Gastrocnemius medialis (tissue), 4 donors: ENCODE measurements at regions not wholly inside any gene's neighbourhood (a gene's known extent, or its start where the extent isn't known, plus 50 kb on each side); places are given as distances from the start of the nearest gene placed in this dataset.

Experiments used
- ATAC-seq, 2 donors: fragments of 150-250 bp; one replicate each; pipeline ENCODE4 v1.9.1; 2016
- DNase-seq, 2 donors: peaks; one replicate each; pipeline ENCODE4 v3.0.0-alpha.2; 2019
- H3K27ac ChIP-seq, 4 donors: fragments of 200-600 bp; sonication (generic); 1 replicate in 1 of 4; 2 replicates in 3 of 4; pipeline ENCODE4 v1.5.1; 2016 to 2018; ENCODE audit warnings: mild to moderate bottlenecking in 2 of 4, moderate library complexity in 1 of 4
- H3K27me3 ChIP-seq, 3 donors: fragments of 200-600 bp; sonication (generic) in 2 of 3; 1 replicate in 1 of 3; 2 replicates in 2 of 3; pipeline versions ENCODE4 v1.5.1 to v1.6.0; 2016 to 2019; ENCODE audit warnings: mild to moderate bottlenecking in 1 of 3, moderate library complexity in 1 of 3
- H3K36me3 ChIP-seq, 2 donors: fragments of 200-600 bp; sonication (generic) in 1 of 2; one replicate each; pipeline ENCODE4 v1.5.1; 2017 to 2018
- H3K4me1 ChIP-seq, 2 donors: fragments of 200-600 bp; sonication (generic) in 1 of 2; one replicate each; pipeline ENCODE4 v1.5.1; 2016 to 2017; ENCODE audit warnings: mild to moderate bottlenecking in 2 of 2
- H3K4me3 ChIP-seq, 4 donors: fragments of 200-600 bp; sonication (generic) in 3 of 4; 1 replicate in 1 of 4; 2 replicates in 3 of 4; pipeline ENCODE4 v1.5.1; 2016 to 2019; ENCODE audit warnings: mild to moderate bottlenecking in 2 of 4
- H3K9me3 ChIP-seq, 3 donors: fragments of 200-600 bp; sonication (generic) in 2 of 3; 1 replicate in 1 of 3; 2 replicates in 2 of 3; pipeline ENCODE4 v1.5.1; 2016 to 2019
- CTCF ChIP-seq, 5 experiments: fragments of 450-650 bp in 3 of 5; fragments of 200-600 bp in 2 of 5; sonication (generic) in 2 of 5; IDR thresholded peaks in 4 of 5; conservative IDR thresholded peaks in 1 of 5; 1 replicate in 4 of 5; 2 replicates in 1 of 5; pipeline ENCODE4 v1.5.1; 2016 to 2019; ENCODE audit warnings: antibody characterized with exemption in 5 of 5, mild to moderate bottlenecking in 3 of 5, moderate library complexity in 3 of 5
- POLR2A ChIP-seq, 2 donors: fragments of 450-650 bp; IDR thresholded peaks; one replicate each; pipeline ENCODE4 v1.6.1; 2017; ENCODE audit warnings: antibody characterized with exemption in 2 of 2, mild to moderate bottlenecking in 2 of 2, moderate library complexity in 2 of 2
- in situ Hi-C, 4 donors: fragments of 200-750 bp; cut with MboI; loops; one replicate each; pipeline versions ENCODE4 v1.15.0 to v1.8.0; 2017; ENCODE audit warnings: low sequenced_read_pairs in 4 of 4
- intact Hi-C: fragments of 100-400 bp; cut with DNase I; formaldehyde crosslinking; loops from one replicate; pipeline ENCODE4 v1.15.1; 2023; ENCODE audit warnings: low total_unique reads

- Histone ChIP-seq H3K36me3 (no peaks in the 10 kb centered on the region), H3K4me3 (no peak overlapping the region), H3K27ac (no peak overlapping the region), H3K27me3 (no peaks in the 10 kb centered on the region), H3K9me3 (no peaks in the 10 kb centered on the region), H3K4me1 (no peaks in the 10 kb centered on the region)
- intact Hi-C loops (no loop called here), in situ Hi-C loops (no loop called here)
- DNase-seq (no peak), ATAC-seq (no peak)
- TF ChIP-seq POLR2A (IDR thresholded peaks at IDR 0.05) (no peak), CTCF (IDR thresholded peaks at IDR 0.05 in 4 of 5, conservative IDR thresholded peaks at IDR 0.05 in 1 of 5) (no peak)
Measured at GRCh38 chr17:72315122-72315913, 194.5 kb downstream of the SOX9 start.

- no peak for ATAC-seq
- intact Hi-C loops = no loop called here
Measured at GRCh38 chr17:72318131-72318530, 197.3 kb downstream of the SOX9 start.

GRCh38 chr17:72321896-72322295 lies 201.1 kb downstream of the SOX9 start:
- H3K9me3 ChIP-seq = no peaks in the 10 kb centered on the region
- H3K4me3 ChIP-seq = no peak overlapping the region

More at GRCh38 chr17:72318131-72318530, 197.3 kb downstream of the SOX9 start:
- in situ Hi-C loops = no loop called here
- TF ChIP-seq CTCF (IDR thresholded peaks at IDR 0.05 in 4 of 5, conservative IDR thresholded peaks at IDR 0.05 in 1 of 5) = no peak
- no peak for TF ChIP-seq POLR2A (IDR thresholded peaks at IDR 0.05)
- Histone ChIP-seq H3K27me3 (no peaks in the 10 kb centered on the region), H3K4me1 (no peaks in the 10 kb centered on the region), H3K9me3 (no peaks in the 10 kb centered on the region), H3K4me3 (no peak overlapping the region), H3K27ac (no peak overlapping the region), H3K36me3 (no peaks in the 10 kb centered on the region)
- DNase-seq = no peak

GRCh38 chr17:72332367-72332766 lies 211.5 kb downstream of the SOX9 start:
- no peaks in the 10 kb centered on the region for H3K36me3 ChIP-seq
- no peaks in the 10 kb centered on the region for H3K9me3 ChIP-seq
- ATAC-seq = no peak
- no peaks in the 10 kb centered on the region for H3K4me1 ChIP-seq
- no peak for DNase-seq
- no peak overlapping the region for H3K4me3 ChIP-seq
- no peak for TF ChIP-seq CTCF (IDR thresholded peaks at IDR 0.05 in 4 of 5, conservative IDR thresholded peaks at IDR 0.05 in 1 of 5)
- no peak for TF ChIP-seq POLR2A (IDR thresholded peaks at IDR 0.05)
- intact Hi-C loops (no loop called here), in situ Hi-C loops (no loop called here)
- no peaks in the 10 kb centered on the region for H3K27me3 ChIP-seq
- no peak overlapping the region for H3K27ac ChIP-seq

More at GRCh38 chr17:72321896-72322295, 201.1 kb downstream of the SOX9 start:
- no peaks in the 10 kb centered on the region for H3K36me3 ChIP-seq
- H3K4me1 ChIP-seq = no peaks in the 10 kb centered on the region
- no peak for DNase-seq
- TF ChIP-seq CTCF (IDR thresholded peaks at IDR 0.05 in 4 of 5, conservative IDR thresholded peaks at IDR 0.05 in 1 of 5) = no peak
- no peak for TF ChIP-seq POLR2A (IDR thresholded peaks at IDR 0.05)
- ATAC-seq = no peak
- in situ Hi-C loops (no loop called here), intact Hi-C loops (no loop called here)
- H3K27ac ChIP-seq = no peak overlapping the region
- H3K27me3 ChIP-seq = no peaks in the 10 kb centered on the region
